Breast epithelium (tissue), 4 donors: ENCODE measurements at regions not wholly inside any gene's neighbourhood (a gene's known extent, or its start where the extent isn't known, plus 50 kb on each side); places are given as distances from the start of the nearest gene placed in this dataset.

Source experiments
- DNase-seq, 2 donors: peaks; one replicate each; pipeline ENCODE4 v3.0.0-alpha.2; 2019; ENCODE audit warnings: low spot score in 2 of 2
- H3K27ac ChIP-seq, 2 donors: fragments of 200-600 bp; sonication (generic) in 1 of 2; one replicate each; pipeline ENCODE4 v1.5.1; 2016 to 2019; ENCODE audit warnings: mild to moderate bottlenecking in 1 of 2
- H3K27me3 ChIP-seq, 2 donors: fragments of 200-600 bp; sonication (generic) in 1 of 2; one replicate each; pipeline versions ENCODE4 v1.5.1 to v1.6.0; 2017 to 2019; ENCODE audit warnings: control low read depth in 1 of 2, mild to moderate bottlenecking in 1 of 2
- H3K36me3 ChIP-seq: fragments of 200-600 bp; one replicate; pipeline ENCODE4 v1.5.1; 2019
- H3K4me1 ChIP-seq, 2 donors: fragments of 200-600 bp; sonication (generic); one replicate each; pipeline ENCODE4 v1.5.1; 2016 to 2019; ENCODE audit warnings: control low read depth in 1 of 2
- H3K4me3 ChIP-seq, 3 donors: fragments of 200-600 bp; sonication (generic); 1 replicate in 2 of 3; 2 replicates in 1 of 3; pipeline ENCODE4 v1.5.1; 2016 to 2019; ENCODE audit warnings: mild to moderate bottlenecking in 3 of 3, moderate library complexity in 2 of 3
- H3K9me3 ChIP-seq, 2 donors: fragments of 200-600 bp; sonication (generic) in 1 of 2; one replicate each; pipeline ENCODE4 v1.5.1; 2016 to 2019; ENCODE audit warnings: control low read depth in 1 of 2
- CTCF ChIP-seq, 3 donors: fragments of 450-650 bp; IDR thresholded peaks; one replicate each; pipeline ENCODE4 v1.5.1; 2016 to 2017; ENCODE audit warnings: antibody characterized with exemption in 3 of 3, mild to moderate bottlenecking in 3 of 3, moderate library complexity in 3 of 3
- POLR2A ChIP-seq: fragments of 450-650 bp; IDR thresholded peaks from one replicate; pipeline ENCODE4 v1.6.1; 2016; ENCODE audit warnings: antibody characterized with exemption, mild to moderate bottlenecking, moderate library complexity
- POLR2AphosphoS5 ChIP-seq, 3 donors: sonication (generic); formaldehyde crosslinking; IDR thresholded peaks; one replicate each; pipeline ENCODE4 v1.6.1; 2017; ENCODE audit warnings: antibody characterized with exemption in 3 of 3
- intact Hi-C: fragments of 100-400 bp; cut with DNase I; formaldehyde crosslinking; loops from one replicate; pipeline ENCODE4 v1.15.1; 2023; ENCODE audit warnings: low total_unique reads

- TF ChIP-seq POLR2AphosphoS5 (IDR thresholded peaks at IDR 0.05) (no peak), CTCF (IDR thresholded peaks at IDR 0.05) (no peak), POLR2A (no peak)
- H3K9me3 ChIP-seq: no peaks in the 10 kb centered on the region
- no peak overlapping the region for H3K4me3 ChIP-seq
- H3K4me1 ChIP-seq: no peaks in the 10 kb centered on the region
- no peak for DNase-seq
- H3K27me3 ChIP-seq: no peaks in the 10 kb centered on the region
- intact Hi-C loops: no loop called here
- no peaks in the 10 kb centered on the region for H3K36me3 ChIP-seq
- H3K27ac ChIP-seq: no peak overlapping the region
These were observed 202.0 kb upstream of the CPHXL start for GRCh38 chr16:75928295-75928694.

- no peak overlapping the region for H3K27ac ChIP-seq
- intact Hi-C loops: no loop called here
- no peak overlapping the region for H3K4me3 ChIP-seq
- no peaks in the 10 kb centered on the region for H3K27me3 ChIP-seq
- no peak for DNase-seq
- H3K36me3 ChIP-seq: no peaks in the 10 kb centered on the region
- no peak for TF ChIP-seq POLR2AphosphoS5 (IDR thresholded peaks at IDR 0.05)
- TF ChIP-seq CTCF (IDR thresholded peaks at IDR 0.05): no peak
- no peak for TF ChIP-seq POLR2A
- H3K4me1 ChIP-seq: no peaks in the 10 kb centered on the region
- H3K9me3 ChIP-seq: no peaks in the 10 kb centered on the region
These were observed 202.8 kb upstream of the CPHXL start for GRCh38 chr16:75929046-75929445.

GRCh38 chr16:75931043-75931442 is 204.8 kb upstream of the CPHXL start:
- H3K4me1 ChIP-seq: no peaks in the 10 kb centered on the region
- H3K27me3 ChIP-seq: no peaks in the 10 kb centered on the region
- H3K27ac ChIP-seq: no peak overlapping the region
- TF ChIP-seq POLR2AphosphoS5 (IDR thresholded peaks at IDR 0.05) (no peak), POLR2A (no peak), CTCF (IDR thresholded peaks at IDR 0.05) (no peak)
- DNase-seq: no peak
- no peaks in the 10 kb centered on the region for H3K36me3 ChIP-seq
- H3K4me3 ChIP-seq: no peak overlapping the region
- no peaks in the 10 kb centered on the region for H3K9me3 ChIP-seq
- intact Hi-C loops: no loop called here

- no peaks in the 10 kb centered on the region for H3K36me3 ChIP-seq
- H3K9me3 ChIP-seq: no peaks in the 10 kb centered on the region
- no peak for TF ChIP-seq CTCF (IDR thresholded peaks at IDR 0.05)
- TF ChIP-seq POLR2AphosphoS5 (IDR thresholded peaks at IDR 0.05): no peak
- intact Hi-C loops: no loop called here
- no peak for DNase-seq
- no peaks in the 10 kb centered on the region for H3K4me1 ChIP-seq
- H3K4me3 ChIP-seq: no peak overlapping the region
- no peaks in the 10 kb centered on the region for H3K27me3 ChIP-seq
- no peak overlapping the region for H3K27ac ChIP-seq
These were observed 205.7 kb upstream of the CPHXL start for GRCh38 chr16:75931970-75932369.

- Histone ChIP-seq H3K36me3 (no peaks in the 10 kb centered on the region), H3K9me3 (no peaks in the 10 kb centered on the region), H3K27ac (no peak overlapping the region), H3K4me1 (no peaks in the 10 kb centered on the region), H3K27me3 (peaks cover 0 to 6% of the 10 kb centered on the region in 2 donors), H3K4me3 (no peak overlapping the region)
- no peak for DNase-seq
- intact Hi-C loops: loop anchor here (5.0 kb wide), 1 partner anchor 1058 kb away; no protein-coding TSS in a partner anchor
- no peak for TF ChIP-seq CTCF (IDR thresholded peaks at IDR 0.05)
- no peak for TF ChIP-seq POLR2AphosphoS5 (IDR thresholded peaks at IDR 0.05)
- no peak for TF ChIP-seq POLR2A
These were observed 212.5 kb upstream of the CPHXL start for GRCh38 chr16:75938818-75939217.
